ENCODE measurements at regions not wholly inside any gene's neighbourhood (a gene's known extent, or its start where the extent isn't known, plus 50 kb on each side); places are given as distances from the start of the nearest gene placed in this dataset.

GRCh38 chr10:94268652-94269051 lies 94.1 kb downstream of the NOC3L start:
- H4K20me1 ChIP-seq (ENCODE audit: insufficient read depth, low read length), result no peaks in the 10 kb centered on the region
- CTCF ChIA-PET (ENCODE audit: unreplicated experiment), result no interaction called here
- H3K79me2 ChIP-seq (ENCODE audit: insufficient read depth, low read depth, low read length), result no peaks in the 10 kb centered on the region
- no peak overlapping the region for H3K27ac ChIP-seq (ENCODE audit: low read depth, low read length, poor library complexity, severe bottlenecking)
- TF ChIP-seq CTCF (conservative IDR thresholded peaks at IDR 0.05; ENCODE audit: low read length) (no peak), EZH2phosphoT487 (IDR thresholded peaks at IDR 0.05; ENCODE audit: borderline replicate concordance, low read depth, low read length) (no peak)
- H3K9me2 ChIP-seq (ENCODE audit: insufficient read depth, low read length), result no peaks in the 10 kb centered on the region
- DNase-seq (ENCODE audit: low spot score), result no peak
- H3K4me2 ChIP-seq (ENCODE audit: low read length), result no peak overlapping the region
- H3K36me3 ChIP-seq (ENCODE audit: insufficient read depth, low read length), result no peaks in the 10 kb centered on the region
- no peaks in the 10 kb centered on the region for H3K4me1 ChIP-seq (ENCODE audit: insufficient read depth, low read length, poor library complexity, severe bottlenecking)
- no peaks in the 10 kb centered on the region for H3K9me3 ChIP-seq (ENCODE audit: low read length)
- no peak overlapping the region for H2AFZ ChIP-seq (ENCODE audit: low read length)
- no TSS peak for BruUV-seq (replicated peaks)
- POLR2A ChIA-PET, result interaction anchor here (0.6 kb wide), 1 partner anchor 1577 kb away, joined by 3 read pairs; no protein-coding TSS in a partner anchor
- no peak overlapping the region for H3K4me3 ChIP-seq (ENCODE audit: low read depth, low read length, poor library complexity, severe bottlenecking)
- intact Hi-C loops (cut with micrococcal nuclease; ENCODE audit: unreplicated experiment), result no loop called here

- CTCF ChIA-PET (ENCODE audit: unreplicated experiment), result no interaction called here
These were observed 88.5 kb downstream of the NOC3L start for GRCh38 chr10:94274142-94274787.

More at GRCh38 chr10:94274142-94274787, 88.5 kb downstream of the NOC3L start:
- Histone ChIP-seq H2AFZ (ENCODE audit: low read length) (no peak overlapping the region), H3K36me3 (ENCODE audit: insufficient read depth, low read length) (no peaks in the 10 kb centered on the region), H3K4me2 (ENCODE audit: low read length) (no peak overlapping the region), H3K9me3 (ENCODE audit: low read length) (no peaks in the 10 kb centered on the region), H3K4me3 (ENCODE audit: low read depth, low read length, poor library complexity, severe bottlenecking) (no peak overlapping the region), H4K20me1 (ENCODE audit: insufficient read depth, low read length) (no peaks in the 10 kb centered on the region), H3K79me2 (ENCODE audit: insufficient read depth, low read depth, low read length) (no peaks in the 10 kb centered on the region), H3K9me2 (ENCODE audit: insufficient read depth, low read length) (no peaks in the 10 kb centered on the region), H3K4me1 (ENCODE audit: insufficient read depth, low read length, poor library complexity, severe bottlenecking) (no peaks in the 10 kb centered on the region), H3K27ac (ENCODE audit: low read depth, low read length, poor library complexity, severe bottlenecking) (no peak overlapping the region)
- POLR2A ChIA-PET, result interaction anchor here (0.7 kb wide), 1 partner anchor 401 kb away, joined by 4 read pairs; no protein-coding TSS in a partner anchor
- BruUV-seq (replicated peaks), result no TSS peak
- intact Hi-C loops (cut with micrococcal nuclease; ENCODE audit: unreplicated experiment), result no loop called here
- TF ChIP-seq EZH2phosphoT487 (IDR thresholded peaks at IDR 0.05; ENCODE audit: borderline replicate concordance, low read depth, low read length) (no peak), CTCF (conservative IDR thresholded peaks at IDR 0.05; ENCODE audit: low read length) (no peak)
- no peak for DNase-seq (ENCODE audit: low spot score)
